Mucosa of gallbladder (tissue), 1 donor: ENCODE measurements at regions not wholly inside any gene's neighbourhood (a gene's known extent, or its start where the extent isn't known, plus 50 kb on each side); places are given as distances from the start of the nearest gene placed in this dataset.

ENCODE experiments used
- DNase-seq: peaks from one replicate; pipeline ENCODE4 v3.0.0-alpha.2; 2020; ENCODE audit warnings: low spot score
- donor health status: DM: no; HTN: no; CAD: no.

DNA sequence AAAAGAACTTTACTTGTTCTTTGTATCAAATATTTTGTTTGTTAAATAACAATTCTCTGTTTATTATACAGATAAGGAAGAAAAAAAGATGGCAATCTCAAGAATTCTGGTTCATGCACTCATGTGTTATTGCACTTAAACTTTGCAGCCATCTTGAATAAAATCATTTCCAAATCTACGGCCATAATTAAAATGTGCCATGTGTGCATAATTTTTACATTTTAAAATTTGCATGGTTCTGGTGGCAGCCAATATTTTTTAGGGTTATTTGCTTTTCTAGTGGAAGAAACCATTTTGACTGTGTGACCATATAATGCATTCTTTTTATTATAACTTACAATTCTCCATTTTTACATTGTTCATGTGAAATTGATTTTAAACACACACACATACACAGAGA lies 1518.1 kb upstream of the ZEB2 start:
- no peak for DNase-seq

DNA sequence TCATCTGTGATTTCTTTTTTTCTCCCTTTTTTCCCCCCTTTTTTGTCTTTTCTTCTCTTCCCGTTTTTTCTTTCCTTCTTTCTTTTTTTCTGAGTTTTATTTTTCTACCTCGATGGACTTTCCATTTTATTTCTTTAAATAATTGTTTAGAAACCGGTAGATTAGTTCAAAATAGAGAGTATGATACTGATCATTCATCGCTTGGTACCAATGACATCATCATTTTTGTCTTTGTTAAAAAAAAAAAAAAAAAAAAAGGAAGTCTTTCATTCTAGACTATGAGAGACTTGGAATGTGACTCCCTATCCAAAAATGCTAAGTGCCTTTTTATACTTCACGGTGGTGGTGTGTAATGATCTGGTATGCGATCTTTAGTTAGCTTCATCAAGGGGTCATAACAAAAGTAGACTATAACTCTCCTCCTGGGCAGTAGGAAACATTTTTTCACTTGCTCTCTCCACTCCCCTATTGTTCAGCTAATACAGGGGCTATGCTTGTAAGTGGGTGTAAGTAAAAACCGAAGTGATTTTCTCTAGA lies 1517.5 kb upstream of the ZEB2 start:
- DNase-seq, result no peak

DNA sequence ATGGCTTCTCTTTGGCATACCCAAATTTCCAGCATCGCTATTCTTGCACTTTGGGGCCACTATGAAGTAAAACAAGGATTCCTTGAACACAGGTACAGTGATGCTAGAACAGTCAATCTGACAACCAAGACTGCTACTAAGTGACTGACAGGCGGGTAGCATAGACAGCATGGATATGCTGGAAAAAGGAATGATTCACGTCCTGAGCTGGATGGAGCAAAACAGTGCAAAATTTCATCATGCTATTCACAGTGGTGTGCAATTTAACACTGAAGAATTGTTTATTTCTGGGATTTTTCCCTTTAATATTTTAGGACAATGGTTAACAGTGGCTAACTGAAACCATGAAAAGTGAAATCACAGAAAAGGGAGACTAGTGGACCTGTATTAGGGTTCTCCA lies 1511.2 kb upstream of the ZEB2 start:
- DNase-seq, result no peak

DNA sequence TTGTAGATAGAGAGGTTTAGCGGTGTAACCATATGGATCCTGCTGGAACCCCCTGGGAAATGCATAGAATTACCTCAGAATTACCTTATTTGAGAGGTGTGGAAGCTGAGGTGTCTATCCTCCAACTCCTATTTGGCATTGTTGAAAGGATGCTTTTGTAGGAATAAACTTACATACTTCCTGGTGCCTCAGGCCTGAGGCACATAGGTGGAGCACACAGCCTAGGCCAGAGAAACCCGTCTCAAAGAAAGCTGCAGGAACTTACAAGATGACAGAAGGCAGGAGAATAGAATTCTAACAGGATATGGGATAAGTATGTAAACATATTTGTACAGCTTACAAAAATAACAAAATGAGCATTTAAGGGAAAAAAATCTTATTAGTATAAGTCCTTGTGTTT lies 1507.2 kb upstream of the ZEB2 start:
- no peak for DNase-seq

DNA sequence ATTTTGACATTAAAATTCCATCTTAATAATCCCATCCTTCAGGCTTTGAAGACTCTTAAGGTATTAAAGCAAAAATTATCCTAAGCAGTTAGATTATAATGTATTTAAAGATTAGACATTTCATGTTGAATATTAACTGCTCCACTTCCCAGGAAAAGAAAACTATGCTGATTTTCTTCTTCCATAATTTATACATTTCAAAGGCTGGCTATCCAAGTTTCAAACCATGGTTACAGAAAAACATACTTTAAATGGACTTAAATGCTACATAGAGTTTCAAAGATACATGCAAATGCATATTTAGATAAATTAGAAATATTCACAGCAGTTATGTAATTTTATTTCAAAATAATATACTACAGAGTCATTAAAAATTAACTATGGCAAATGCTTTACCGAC lies 1505.6 kb upstream of the ZEB2 start:
- DNase-seq, result no peak

DNA sequence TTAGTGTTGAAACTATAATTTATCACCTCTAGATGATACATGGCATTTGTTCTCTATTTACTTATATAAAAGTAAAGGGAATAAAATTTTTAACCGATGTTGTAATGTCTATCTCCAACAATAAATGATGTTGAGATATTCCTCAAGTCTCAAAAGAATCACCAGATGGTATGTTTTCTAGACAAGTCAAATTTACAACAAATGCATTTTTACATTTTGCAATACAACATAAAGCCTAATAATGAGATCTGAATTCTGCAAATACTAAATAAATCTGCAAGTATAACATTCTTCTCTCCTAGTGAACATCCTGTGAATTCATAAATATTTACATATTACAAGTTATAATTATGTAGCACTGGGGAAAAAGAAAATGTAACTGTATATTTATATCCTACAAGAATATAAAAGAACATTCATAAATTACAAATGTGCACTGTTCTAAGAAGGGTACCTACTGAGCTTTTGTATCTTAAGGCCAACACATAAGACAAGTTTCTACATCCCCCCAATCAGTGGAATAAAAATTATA lies 1504.4 kb upstream of the ZEB2 start:
- DNase-seq, result no peak

DNA sequence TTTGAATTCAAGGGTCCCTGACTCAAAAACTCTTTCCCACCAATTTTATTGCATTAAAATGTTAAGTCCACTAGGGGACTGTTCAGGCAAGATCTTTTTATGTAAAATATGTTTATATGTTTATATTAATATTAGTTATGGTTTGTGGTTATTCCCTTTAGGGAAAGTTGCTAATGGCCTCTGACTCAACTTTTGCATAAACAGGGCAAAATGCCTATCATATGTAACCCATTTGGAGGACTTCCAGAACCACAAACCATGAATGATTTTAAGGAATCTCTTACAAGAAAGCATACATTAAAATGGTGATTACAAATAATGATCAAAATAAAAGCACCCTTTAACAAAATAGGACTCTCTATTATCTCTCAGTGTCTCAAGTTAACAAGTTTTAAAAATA lies 1484.5 kb upstream of the ZEB2 start:
- DNase-seq, result no peak

DNA sequence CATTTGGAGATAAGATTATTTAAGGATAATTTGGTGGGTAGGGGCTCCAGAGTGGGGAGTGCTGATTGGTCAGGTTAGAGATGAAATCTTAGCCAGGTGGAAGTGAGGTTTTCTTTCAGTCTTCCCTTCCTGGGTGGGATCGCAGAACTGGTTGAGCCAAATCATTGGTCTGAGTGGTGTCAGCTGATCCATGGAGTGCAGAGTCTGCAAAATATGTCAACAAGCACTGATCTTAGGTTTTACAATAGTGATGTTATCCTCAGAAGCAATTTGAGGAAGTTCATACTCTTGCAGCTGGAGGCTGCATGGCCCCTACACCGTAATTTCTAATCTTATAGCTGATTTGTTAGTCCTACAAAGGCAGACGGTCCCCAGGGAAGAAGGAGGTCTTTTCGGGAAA lies 1483.4 kb upstream of the ZEB2 start:
- DNase-seq, result no peak

DNA sequence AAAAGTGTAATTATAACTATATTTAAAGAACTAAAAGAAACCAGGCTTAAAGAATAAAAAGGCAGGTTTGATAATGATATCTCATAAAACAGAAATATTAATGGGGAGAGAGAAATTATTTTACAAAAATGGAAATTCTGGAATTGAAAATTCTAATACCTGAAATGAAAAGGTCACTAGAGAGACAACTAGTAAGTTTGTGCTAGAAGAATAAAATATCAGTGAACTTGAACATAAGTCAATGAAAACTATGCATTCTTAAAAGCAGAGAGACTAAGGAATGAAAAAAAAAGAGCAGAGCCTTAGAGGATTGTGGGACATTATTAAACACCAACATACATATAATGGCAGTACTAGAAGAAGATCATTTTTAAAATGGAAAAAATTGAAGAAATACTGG lies 1475.0 kb upstream of the ZEB2 start:
- no peak for DNase-seq

DNA sequence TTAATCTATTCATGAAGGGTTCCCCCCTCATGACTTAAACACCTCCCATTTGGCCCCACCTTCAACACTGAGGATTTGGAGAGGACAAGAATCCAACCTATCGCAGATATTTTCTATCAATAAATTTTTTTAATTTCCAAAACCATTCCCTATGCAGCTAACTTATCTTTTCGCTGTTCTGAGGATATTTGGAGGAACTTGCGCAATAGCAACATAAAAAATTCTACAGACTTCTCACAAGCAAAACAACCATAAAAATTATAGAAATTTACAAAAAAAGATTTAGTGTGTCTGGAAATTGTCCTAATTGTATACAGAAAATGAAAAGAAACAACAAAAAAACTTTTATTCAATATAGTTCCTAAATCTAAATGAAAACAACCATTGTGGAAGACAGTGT lies 1472.7 kb upstream of the ZEB2 start:
- DNase-seq, result no peak

DNA sequence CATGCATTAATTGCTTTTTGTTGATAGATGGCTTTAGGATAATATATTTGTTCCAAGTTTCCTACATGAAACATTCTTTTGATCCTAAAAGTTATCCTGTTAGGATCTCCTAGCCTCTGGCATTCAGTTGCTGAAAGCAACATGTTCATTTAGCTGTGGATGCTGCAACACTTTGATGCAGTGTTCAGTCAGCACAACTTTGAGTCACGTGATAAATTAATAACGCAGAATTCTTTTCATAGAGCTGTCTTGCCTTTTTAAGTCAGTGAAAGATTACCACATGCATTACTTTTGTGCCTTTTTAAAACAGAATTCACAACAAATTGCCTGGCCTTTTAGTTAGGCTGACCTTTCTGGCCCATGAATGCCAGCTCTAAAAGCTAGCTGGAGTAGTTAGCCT lies 1467.9 kb upstream of the ZEB2 start:
- no peak for DNase-seq

DNA sequence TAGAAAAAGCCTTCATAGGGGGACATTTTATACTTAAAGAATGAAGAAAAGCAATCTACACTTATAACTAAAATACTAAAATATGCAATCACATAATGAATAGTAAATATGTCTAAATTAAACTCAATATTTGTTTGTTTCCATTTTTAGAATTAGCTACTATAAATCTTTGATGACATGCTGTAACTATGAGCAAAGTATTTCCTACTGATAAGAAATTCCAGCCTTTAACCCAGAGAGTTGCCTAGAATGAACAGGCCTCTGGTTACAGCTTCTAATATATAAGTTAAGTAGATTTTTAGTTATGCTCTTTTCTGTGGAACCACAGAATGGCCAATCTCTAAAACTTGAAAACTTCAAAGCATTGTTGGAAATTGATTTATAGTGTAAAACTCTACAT lies 1465.6 kb upstream of the ZEB2 start:
- DNase-seq, result no peak

DNA sequence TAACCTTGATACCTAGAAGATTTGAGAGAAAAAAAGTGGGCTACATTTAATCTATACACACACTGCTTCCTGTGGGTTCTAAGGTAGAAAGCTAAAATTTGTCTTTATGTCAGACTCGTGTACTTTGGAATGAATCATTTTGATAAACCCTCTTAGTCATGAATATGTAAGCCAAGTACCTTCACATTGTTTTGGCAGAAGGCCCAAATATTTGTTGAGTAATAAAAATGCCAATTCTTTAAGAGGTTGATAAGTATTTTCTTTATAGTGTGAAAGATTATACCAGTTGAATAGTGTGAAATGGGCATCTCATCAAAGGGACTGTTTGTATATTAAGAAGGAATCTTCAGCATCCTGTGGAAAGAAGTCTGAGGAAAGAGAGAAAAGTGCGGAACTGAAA lies 1464.7 kb upstream of the ZEB2 start:
- DNase-seq, result no peak

DNA sequence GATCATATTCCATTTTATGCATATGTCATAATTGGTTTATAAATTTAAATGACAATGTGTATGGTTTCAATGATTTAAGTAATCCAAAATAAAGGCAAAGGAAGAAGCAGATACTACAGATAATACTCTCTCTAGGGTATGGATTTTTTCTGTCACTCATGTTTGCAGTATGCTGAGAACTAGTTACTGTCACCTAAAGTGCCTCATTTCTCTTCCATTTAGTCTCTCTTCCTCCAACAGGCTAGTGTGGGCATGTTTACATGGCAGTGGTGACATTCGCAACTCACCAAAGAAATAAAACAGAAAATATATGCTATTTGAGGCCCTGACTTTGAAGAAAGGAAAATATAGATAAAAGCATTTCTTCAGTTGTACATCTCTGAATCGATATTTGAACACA lies 1460.4 kb upstream of the ZEB2 start:
- DNase-seq, result no peak

DNA sequence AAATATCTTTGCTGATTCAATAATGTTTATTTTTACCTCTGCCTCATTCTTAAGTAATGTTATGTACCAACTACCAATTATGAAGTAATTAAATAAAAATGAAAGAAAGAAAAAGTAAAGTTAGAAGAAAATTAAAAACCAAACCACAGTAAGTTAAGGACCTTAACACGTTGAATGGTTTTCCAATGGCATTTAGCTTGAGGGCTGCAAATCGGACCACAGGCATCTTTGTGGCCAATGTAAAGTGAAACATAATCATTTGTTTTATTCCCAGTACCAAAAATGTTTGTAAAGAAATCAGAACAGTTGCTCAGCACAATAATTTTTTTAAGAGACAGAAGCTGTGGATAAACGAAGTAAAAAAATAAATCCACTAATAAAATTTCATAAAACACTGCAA lies 1455.5 kb upstream of the ZEB2 start:
- no peak for DNase-seq

DNA sequence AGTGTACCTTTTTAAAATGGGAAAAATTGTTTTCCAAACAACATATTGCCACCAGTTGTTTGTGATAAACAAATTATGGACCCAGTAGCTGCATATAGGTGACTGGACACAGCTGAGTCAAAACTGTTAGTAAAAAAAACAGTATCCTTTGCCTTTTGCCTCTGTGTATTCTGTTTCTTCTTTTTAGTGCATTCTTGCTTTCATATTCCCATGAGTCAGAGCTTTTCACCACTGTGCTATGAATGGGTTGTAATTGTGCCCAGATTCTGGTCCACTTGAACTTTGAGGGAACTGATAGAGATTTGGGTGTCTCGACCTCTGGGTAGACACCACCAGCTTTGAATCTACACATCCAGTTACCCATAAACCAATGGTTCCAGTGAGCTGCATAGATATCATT lies 1441.9 kb upstream of the ZEB2 start:
- no peak for DNase-seq

DNA sequence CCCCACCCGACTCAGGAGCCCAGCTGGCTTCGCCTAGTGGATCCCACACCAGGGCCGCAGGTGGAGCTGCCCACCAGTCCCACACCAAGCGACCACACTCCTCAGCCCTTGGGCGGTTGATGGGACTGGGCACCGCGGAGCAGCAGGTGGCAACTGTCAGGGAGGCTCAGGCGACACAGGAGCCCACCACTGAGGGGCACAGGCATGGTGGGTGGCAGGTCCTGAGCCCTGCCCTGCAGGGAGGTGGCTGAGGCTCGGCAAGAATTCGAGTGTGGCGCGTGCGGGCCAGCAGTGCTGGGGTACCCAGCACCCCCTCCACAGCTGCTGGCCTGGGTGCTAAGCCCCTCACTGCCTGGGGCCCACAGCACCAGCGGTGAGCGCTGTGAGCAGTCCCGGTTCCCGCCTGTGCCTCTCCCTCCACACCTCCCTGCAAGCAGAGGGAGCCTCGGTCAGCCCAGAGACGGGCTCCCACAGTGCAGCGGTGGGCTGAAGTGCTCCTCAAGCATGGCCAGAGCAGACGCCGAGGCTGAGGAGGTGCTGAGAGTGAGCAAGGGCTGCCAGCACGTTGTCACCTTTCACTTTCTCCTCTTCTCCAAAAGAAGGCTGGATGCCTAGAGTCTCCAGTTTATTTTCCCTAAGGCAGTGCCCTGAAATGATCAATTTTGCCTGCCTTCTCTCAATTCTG lies 1440.7 kb upstream of the ZEB2 start:
- DNase-seq, result no peak

DNA sequence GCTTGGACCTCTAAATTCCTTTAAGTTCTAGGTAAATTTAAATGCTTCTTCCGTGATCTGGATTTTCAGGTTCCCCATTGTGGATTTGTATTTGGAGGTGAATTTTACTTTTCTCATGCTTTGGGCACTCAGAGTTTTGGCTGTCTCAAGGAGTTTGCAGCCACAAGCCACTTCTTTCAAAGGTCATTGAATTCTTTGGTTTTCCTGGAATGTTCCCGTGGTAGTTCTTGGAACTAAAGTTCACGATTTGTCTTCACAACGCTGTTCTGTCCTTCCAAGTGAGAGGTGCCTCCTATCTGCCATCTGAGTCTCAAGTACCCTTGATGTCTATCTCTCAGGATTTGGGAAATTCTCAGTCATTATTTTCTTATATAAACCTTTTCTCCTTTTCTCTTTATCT lies 1438.7 kb upstream of the ZEB2 start:
- DNase-seq, result no peak

DNA sequence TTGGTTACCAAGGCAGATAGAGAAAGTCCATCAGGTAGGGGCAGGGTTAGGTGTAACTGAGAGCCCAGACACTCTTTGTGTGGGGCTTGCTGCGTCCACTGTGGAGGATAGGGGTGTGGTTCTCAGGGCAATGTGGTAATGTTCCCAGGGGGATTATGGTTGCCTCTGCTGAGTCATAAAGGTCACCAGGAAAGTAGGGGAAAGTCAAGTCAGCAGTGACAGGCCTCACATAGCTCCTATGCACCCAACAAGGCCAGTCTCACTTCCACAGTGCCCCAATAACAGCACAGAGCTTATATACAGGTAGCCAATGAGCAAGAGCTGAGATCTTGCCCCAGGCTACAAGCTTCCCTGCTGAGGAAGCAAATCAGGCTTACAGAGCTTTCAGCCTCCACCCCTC lies 1438.0 kb upstream of the ZEB2 start:
- no peak for DNase-seq

DNA sequence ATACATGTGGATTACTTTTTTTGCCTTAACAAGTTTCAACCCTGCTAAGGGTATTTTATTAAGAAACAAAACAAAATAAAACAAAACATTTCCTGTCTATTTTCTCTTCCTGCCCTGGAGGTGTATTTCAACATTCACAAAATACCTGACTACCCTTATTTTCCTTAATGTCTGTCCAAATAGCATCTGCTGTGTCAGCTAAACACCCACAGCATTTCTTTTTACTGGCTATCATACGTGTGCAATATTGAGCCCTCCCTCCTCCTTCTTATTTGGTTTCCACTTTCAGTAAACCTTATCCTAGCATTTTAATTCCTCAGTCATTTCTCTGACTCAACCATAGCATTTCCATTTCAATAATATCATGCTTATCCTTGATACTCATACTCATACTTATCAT lies 1420.0 kb upstream of the ZEB2 start:
- no peak for DNase-seq

DNA sequence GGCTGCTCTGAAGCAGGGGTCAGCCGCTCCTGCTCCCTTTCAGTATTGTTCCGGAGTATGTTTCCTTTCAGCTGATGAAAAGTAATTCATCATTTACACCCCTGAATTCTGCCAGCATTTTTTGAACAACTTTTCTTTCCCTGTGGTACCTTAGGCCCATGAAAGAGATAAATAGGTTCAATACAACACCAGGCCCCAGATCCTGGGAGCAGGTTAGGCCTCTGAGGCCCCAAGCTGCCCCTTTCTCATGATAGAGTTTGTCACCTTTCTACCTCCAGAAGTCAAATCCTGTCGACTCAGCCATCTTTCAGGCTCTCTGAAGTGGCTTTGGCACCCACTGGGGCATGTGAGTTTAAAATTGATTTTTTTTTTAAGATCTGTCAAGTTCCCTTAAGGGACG lies 1415.1 kb upstream of the ZEB2 start:
- DNase-seq, result no peak

DNA sequence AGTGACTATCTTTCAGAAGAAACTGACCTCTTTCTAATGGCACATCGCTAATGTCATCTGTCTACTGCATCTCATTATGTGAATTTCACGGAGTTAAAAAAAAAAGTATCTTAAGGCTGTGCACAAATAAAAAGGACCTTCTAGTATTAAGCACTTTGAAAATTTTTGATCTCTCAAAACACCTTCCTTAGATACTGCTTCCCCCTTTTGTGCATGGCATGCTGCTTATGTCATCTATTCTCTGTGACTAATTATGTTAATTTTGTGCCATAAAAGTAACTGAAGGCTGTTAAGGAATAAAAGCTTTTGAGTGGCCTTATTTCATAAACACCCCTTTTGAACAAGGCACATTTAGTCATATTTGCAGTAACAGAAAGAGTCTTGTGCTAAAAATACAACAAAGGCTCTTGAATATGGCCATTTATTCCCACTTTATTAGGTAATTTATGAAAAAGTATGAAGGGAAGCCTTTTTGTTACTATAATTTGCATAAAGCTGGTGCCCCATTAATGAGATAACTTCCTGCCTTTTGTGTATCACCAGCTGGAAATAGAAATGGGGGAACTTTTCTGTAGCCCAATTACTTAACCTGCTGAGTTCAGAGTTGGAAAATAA lies 1412.0 kb upstream of the ZEB2 start:
- DNase-seq, result no peak

DNA sequence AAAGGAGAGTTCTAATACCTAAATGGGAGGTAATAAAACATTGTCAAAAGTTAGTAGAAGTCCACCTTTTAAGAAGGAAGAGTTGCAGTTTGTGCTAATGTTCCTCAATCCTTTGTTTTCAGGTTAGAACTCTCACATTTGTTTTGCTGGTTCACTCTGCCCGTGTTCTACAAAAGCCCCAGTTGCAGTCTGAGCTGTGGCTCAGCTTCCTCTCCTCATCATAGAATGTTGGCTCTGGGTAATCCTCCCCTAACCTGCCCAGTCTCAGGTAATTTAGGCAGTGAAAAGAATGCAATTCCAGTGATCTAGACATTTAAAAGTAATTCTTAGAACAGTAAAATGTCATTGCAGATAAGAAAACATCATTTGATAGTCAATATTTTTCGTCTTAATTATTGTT lies 1410.4 kb upstream of the ZEB2 start:
- DNase-seq, result no peak
